HuH-7 (cell line): ENCODE measurements at regions not wholly inside any gene's neighbourhood (a gene's known extent, or its start where the extent isn't known, plus 50 kb on each side); places are given as distances from the start of the nearest gene placed in this dataset.
"Not testable (repeated sequence)": the region's sequence is repeated elsewhere in the genome, so short reads cannot be mapped to it uniquely, and the experiment has no call there.

Experiments used
- DNase-seq: peaks from one replicate; pipeline ENCODE4 v3.0.0; 2011; ENCODE audit warnings: low spot score

DNA sequence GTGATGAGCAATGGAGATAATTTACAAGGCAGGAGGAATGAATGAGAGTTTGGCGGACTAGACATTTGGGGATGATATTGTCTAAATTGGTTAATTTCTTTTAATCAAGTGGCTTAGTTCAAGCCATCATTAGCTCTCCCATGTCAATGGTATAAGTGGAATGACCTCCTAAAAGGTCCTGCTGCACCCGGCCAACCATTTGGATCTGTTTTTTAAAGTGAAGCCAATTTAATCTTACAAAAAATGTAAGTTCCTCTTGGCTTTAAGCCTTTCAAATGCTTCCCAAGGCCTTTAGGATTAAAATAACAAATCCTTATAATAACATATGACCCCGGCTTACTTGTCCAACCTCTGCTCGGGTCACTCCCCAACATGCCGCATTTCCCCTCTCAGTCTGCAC, 484.4 kb upstream of the ADAMTS9 start:
- no peak for DNase-seq

DNA sequence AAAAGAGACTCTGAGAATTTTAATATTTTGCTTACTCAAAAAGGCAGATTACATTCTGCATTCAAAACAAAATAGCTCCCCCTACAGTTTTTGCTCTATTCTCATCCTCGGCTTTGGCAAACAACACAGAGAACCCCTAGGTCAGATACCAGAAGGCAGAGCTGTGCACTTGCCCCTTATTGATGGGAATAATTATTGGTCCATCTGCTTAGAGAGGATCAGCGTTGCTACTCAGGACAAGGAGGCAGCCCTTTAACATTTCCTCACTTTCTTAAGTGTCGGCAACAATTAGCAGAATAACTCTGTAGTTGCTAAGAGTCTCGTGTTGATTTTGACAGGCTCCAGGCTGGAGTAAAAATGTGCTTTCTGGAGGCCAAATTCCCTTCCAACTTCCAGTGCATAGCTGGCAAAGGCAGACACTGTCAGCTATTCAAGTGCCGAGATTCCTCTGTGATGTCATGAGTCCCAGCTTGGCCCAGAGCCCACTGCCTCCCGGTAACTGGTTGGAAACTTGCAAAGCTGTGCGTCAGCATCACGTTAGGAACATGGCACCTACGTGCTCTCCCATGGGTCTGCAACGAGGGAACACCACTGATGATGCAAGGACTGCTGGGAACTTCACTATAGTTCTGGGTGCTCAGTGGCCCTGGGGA, 482.7 kb upstream of the ADAMTS9 start:
- peak; percentile 5 for DNase-seq

DNA sequence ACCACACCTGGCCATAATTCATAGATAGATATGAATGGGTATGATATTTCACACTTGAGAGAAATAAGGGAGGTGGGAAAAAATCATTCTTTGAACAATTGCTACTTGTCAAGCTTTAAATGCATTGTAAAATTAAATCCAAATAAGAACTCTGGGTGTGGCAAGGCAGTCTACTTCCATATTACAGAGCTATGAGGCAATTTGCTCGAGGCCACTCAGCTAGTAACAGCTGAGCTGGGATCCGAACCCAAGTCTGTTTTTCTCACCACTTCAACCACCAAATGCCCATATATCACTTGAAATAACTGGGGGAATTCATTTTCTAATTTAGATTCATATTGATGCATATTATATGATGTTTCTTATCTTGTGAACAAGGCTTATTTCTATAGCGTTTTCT, 482.2 kb upstream of the ADAMTS9 start:
- no peak for DNase-seq

DNA sequence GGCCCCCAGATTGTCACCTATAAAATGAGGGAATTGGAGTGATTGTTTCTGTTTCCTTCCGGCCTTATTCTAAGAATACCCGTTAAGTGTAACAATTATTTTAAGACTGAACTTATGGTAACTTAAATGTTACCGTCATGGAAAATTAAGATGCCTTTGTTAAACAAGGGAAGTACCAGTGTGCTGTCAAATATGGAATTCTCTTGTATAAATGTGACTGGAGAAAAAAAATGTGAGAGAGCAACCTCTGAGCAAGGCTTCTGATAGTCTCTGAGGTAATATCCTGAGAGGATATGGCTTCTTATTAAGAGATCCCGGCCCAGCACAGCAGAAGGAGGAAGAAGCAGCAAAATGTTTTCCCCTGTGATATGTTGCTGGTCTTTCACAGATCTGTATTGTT, 480.7 kb upstream of the ADAMTS9 start:
- DNase-seq = no peak

DNA sequence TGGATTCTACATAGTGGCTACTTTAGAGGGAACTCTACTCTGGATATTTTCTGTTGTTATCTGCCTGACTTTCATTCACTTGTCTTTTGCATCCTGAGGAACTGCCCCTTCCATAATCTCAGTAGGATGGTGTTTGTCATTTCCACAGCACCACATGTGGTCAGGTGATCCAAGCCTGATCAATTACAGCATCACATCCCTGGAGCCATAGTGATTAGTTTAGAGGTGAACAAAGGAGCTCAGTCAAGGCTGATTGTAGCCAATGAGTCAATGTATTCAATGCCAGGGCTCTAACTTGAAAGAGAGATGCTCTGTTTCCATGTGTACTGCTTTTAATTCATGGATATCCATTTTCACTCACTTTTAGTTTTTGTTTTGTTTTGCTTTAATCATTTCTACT, 478.7 kb upstream of the ADAMTS9 start:
- DNase-seq = no peak

DNA sequence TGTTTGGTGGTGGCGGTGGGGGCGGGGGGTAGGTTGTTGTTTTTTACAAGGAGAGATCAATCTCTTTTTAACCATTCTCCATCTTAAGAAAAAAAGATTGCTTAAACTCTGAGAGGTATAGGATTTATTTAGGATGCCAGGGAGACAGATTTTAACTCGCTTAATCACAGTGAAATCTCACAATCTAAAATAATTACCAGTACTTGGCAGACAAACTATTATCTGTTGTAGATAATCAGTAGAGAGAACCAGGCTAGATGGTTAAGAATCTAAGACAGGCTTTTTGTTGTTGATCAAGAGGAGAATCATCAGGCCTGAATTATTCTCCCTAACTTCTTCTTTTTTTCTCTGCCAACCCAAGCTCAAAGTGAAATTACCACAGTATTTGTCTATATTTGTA, 470.2 kb upstream of the ADAMTS9 start:
- no peak for DNase-seq

DNA sequence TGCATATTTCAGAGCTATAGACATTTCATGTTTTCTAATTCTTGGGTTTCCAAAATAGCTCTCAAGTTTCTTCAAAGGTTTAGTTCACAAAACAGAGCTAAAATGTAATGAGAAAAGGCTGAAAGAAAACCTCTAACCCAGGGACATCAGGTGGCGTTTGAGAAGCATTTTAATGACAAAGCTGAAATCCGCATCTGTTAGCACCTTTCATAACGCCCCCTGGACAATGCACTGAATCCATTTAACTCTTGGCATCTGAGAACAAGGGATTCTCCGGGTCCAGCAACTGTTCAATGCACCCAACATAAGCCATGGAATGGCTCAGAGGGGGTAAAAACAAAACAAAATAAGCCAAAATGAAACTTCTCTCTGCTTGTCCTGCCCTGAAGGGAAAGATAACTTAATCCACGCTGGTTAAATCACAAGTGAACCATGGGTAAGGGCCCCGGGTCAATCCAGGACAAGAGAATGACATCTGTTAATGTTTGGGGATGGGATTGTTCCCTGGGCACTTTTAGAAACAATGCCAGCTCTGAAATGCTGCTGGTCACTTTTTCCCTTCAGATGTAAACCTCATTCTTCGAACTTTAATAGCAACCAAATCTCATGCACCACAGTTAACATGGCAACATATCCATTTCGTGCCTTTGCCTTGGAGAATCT, 466.2 kb upstream of the ADAMTS9 start:
- no peak for DNase-seq

DNA sequence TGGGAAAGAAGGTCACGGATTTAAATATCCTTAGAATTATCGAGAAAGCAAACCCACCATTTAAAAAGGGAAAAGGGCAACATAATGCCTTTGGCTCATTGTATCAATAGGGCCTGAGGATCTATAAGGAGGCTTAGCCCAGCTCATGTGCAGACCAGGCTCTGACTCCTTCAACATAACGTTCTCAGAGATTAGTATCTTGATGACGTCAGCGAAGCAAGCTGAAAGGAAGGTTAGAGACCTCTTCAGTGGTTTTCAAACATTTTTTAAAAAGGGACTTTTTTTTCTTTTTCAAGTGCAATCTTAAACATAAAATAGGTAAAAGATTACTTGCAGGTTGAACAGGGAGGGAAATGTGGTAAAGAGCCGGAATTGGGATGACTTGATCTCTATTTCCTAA, 463.9 kb upstream of the ADAMTS9 start:
- no peak for DNase-seq

DNA sequence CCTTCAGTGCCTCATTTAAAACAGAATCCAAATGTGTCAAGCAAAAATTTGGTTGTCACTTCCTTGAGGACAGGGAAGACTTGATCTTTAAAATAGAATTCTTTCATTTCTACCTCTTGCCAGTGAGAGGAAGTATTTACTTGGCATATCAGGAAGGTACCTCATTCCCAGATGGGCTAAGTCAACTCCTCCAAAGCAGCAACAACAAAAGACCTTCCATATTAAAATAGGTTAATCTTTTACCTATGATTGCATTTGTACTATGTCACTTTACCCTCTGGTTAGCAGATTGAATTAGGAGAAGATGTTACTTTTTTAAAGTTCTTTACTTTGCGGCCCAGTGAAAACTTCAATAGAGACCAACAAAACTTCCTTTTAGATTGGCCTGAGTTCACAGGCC, 462.1 kb upstream of the ADAMTS9 start:
- DNase-seq = no peak

DNA sequence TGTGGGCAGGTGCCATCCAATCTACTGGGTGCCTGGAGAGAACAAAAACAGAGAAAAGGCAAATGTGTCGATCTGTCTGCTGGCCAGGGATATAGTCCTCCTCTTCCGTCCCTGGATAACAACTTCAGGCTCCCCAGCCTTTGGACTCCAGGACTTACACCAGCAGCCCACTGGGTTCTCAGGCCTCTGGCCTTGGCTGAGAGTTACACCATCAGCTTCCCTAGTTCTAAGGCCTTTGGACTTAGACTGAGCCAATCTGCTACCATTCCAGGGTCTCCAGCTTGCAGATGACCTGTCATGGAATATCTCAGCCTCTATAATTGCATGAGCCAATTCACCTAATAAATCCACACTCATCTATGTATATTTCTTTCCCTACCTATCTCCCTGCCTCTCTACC, 460.9 kb upstream of the ADAMTS9 start:
- DNase-seq = no peak

DNA sequence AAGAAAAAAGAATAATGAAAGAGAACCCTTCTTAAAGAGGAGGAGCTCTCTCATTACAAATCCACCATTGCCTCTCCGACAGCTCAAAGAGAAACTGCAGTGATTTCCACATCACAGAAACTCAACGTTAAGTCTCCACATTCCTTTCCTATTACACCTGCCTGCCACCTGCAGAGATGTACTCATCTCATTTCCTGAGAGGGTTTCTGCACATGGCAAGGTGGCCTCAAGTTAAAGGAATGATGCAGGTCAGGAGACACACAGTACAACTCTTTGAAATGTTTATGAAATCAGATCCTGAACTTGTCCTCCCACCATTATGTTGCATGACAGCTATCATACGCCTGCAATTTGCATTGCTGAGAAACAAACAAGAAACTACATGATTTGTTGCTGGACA, 458.4 kb upstream of the ADAMTS9 start:
- DNase-seq = no peak

DNA sequence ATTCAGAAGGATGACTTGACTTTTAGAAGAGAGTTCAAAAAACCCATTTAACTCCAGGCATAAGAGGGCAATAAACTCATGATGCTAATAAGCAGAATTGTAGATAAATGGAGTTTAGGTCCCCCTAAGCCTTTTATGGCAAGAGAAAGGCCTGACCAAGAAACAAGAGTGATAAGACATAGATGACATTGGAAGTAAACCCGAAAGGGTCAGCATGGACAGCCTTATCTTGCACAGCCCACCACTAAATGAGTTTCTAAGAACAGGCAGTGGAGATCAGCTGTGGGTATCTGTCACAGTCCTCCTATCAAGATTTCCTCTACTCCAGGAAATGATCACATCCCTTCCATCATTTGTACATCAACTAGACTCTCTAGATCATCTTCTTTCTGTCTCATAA, 457.9 kb upstream of the ADAMTS9 start:
- no peak for DNase-seq

DNA sequence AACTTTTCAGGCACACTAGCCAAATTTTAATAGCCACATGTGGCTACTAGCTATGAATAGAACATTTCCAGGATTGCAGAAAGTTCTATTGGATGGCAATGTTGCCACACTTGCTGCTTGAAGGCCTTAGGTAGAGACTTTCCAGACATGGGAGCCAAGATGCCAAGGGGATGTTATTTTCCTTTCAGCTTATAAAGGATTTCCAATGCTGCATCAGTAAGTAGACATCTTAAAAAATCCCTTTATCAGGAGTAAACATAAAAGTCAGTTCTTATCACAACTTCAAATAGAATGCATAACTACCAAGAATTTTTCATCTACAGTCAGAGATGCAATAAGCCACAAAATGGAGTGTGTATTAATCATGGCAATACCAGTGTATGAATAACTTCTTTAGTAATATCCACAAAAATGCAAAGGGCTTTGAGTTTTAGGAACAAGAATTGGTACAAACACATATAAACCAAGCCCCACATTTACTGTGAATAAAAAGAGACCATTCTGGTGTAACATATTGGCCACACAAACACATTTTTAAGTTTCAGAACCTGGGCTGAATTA, 457.1 kb upstream of the ADAMTS9 start:
- DNase-seq = no peak

DNA sequence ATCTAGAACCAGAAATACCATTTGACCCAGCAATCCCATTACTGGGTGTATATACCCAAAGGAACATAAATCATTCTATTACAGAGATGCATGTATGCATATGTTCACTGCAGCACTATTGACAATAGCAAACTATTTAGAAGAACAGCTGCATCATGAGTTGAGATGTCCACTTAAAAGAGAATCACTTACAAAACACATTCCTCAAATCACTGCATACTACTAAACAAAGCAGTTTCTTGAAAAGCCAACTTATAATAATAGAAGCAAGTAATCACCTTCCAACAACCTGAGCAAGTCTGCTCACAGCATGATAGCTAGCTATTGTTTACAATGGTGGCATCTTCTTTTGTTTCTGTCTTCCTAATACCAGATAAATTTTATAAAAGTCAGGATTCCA, 454.7 kb upstream of the ADAMTS9 start:
- DNase-seq = no peak

DNA sequence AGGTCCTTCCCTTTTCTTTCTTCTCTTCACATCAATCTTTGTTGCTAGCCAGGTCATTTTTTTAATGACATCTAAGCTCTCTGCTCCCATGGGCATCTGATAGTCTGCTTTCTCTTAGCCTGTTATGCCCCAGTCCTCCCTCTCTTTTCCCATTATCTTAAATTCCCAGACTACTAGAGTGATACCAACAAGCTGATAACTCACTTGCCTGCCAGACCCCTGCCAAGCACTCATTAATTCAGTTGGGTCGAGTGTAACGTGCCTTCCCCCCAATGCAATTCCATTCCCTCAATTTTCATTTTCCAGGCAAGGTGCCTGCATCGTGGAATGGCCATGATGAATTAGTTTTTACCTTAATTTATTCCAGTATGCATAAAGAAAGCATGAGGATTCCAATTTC, 450.8 kb upstream of the ADAMTS9 start:
- no peak for DNase-seq

DNA sequence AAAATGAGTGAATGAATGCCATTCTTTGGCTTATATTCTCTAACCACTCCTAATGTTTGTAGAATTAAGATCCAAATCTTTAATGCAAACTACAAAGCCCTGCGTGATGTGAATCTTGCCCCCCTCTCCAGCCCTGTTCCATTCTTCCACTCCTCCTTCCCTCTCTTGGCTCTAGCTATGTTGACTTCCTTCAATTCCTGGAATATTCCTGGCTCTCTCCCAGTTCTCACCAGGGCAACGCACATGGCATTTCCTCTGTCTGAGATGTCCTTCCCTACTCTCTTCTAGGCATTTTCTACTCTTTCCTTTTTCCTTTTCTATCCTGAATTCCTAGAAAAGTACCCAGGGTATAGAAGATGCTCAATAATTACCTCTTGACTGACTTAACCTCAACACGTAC, 446.0 kb upstream of the ADAMTS9 start:
- DNase-seq = not testable (repeated sequence)

DNA sequence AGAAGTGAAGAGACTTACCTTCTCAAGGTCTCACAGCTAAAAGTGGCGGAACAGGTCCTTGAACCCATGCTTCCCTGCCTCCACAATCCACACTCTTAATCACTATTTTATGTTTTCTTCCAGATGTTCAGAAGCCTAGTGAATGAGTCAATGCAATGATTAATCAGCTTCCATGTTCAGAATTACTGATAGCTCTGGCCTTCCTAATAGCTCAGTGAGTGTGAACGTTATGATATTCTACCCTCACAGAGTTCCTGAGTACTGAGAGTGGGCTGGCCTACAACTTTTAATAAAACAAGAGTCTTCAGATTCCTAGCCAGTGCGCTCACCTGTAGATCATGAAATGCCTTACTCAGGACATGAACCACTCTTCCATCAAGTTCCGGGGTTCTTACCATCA, 443.0 kb upstream of the ADAMTS9 start:
- DNase-seq = no peak

DNA sequence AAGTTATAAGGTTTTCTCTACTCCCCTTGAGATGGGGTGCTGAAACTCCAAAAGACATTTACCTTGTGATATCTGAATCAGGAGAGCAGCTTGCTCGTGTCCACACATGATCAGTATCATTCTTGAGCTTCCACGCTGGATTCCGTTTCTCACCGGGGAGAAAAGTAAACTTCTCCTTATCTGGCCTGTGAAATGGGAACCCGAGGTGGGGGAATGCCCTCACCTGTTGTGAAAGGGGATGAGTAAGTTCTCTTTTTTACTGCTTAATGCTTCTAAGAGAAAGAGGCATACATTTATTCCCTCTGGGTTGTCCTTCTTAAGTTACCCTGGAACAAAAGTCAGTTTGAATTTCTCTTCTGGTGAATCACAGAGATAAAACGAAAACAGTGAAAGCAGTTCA, 440.5 kb upstream of the ADAMTS9 start:
- no peak for DNase-seq

DNA sequence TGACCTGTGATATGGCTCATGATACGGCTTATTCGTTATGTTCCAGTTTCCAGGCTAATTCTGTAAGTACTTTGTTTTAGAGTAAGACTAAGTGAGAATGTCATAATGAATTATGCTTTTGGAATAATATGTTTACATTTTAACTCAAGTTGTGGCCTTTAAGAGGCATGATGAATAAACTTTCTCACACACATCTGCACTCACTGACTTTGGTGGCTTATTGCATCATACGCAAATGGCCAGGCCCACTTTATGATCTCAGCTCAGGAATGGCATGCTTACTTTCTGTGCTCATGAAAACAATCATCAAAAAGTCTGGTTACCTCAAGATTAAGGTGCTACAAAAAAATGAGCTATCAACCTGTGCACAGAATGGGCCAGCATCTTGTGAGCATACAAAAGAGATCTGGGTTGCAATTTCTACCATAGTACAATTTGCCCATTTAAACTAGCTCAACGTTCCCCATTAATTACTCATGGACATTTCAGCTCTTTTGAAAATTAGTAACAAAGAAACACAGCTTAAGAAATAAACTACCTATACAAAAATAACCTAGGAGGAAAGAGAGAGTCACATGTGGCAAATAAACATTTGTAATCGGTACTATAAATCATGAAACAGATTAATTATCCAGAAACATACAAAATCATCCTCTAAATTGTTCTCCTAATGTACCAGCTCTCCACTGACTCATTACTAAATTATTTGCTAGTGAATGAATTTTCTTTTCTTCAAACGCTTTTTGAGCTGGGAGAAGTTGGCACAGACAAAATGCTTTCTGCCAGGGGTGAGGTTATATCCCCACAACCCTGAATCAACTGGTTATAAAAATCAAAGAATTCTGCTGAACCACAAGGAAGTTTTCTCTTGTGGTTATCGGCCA, 439.0 kb upstream of the ADAMTS9 start:
- no peak for DNase-seq

DNA sequence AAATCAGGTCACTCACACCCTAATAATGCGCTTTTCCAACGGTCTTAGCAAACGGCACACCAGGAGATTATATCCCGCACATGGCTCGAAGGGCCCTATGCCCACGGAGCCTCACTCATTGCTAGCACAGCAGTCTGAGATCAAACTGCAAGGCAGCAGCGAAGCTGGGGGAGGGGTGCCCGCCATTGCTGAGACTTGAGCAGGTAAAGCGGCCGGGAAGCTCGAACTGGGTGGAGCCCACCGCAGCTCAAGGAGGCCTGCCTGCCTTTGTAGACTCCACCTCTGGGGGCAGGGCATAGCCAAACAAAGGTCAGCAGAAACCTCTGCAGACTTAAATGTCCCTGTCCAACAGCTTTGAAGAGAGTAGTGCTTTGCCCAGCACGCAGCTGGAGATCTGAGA, 432.4 kb upstream of the ADAMTS9 start:
- DNase-seq = not testable (repeated sequence)

DNA sequence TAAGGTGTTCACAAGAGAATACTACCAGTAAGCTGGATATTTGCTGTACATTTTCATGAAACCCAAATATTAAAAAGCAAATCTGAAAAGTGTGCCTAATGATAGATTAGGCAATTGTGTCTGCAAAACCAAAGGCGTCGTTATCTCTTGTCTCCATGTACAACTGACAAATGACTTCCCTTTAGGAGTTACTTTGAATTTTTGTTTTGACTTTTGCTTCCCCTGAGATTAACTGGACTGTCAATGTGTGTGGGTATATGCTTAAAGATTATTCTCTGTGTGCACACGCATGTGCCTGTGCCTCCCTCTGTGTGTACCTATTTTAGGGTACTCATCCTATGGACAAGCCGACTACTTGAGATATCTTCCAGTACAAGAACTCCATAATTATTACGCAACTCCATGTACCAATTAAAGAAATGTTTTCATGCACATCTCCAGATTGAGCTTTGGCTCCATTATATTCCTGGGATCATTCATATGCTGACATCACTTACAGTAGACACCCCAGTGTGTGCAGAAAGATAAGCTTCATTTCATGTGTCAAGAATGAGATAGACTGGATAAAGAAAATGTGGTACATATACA, 431.2 kb upstream of the ADAMTS9 start:
- no peak for DNase-seq

DNA sequence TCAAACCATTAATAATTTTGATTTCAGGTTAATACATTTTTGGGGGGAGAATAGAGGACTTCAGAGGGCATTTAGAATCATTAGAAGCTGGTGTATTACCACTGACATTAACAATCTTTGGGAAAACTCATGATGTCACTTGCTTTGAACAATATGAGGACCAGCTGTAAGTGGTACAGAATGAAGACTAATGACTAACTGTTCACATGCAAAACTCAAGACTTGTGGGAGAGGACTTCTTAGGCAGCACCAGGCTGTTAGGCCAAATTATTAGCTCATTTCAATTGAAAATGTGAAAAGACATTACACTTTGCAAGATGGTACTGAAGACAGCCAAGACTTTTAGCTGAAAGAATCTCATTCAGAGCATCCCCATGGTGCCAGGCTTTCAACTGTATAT, 426.2 kb upstream of the ADAMTS9 start:
- no peak for DNase-seq
